ENCODE measurements at regions not wholly inside any gene's neighbourhood (a gene's known extent, or its start where the extent isn't known, plus 50 kb on each side); places are given as distances from the start of the nearest gene placed in this dataset.

- H3K4me1 ChIP-seq (ENCODE audit: low read depth, poor library complexity, severe bottlenecking): no peaks in the 10 kb centered on the region
Observed at GRCh38 chrX:69291116-69291515, 125.9 kb upstream of the PJA1 start.

GRCh38 chrX:69290292-69290691 is 125.0 kb upstream of the PJA1 start:
- H3K27ac ChIP-seq: no peak overlapping the region
- H4K20me1 ChIP-seq (ENCODE audit: insufficient read depth): no peaks in the 10 kb centered on the region
- H3K27me3 ChIP-seq (ENCODE audit: insufficient read depth, low read depth): no peaks in the 10 kb centered on the region
- H3K36me3 ChIP-seq (ENCODE audit: insufficient read depth): no peaks in the 10 kb centered on the region
- TF ChIP-seq, protein P1, sequence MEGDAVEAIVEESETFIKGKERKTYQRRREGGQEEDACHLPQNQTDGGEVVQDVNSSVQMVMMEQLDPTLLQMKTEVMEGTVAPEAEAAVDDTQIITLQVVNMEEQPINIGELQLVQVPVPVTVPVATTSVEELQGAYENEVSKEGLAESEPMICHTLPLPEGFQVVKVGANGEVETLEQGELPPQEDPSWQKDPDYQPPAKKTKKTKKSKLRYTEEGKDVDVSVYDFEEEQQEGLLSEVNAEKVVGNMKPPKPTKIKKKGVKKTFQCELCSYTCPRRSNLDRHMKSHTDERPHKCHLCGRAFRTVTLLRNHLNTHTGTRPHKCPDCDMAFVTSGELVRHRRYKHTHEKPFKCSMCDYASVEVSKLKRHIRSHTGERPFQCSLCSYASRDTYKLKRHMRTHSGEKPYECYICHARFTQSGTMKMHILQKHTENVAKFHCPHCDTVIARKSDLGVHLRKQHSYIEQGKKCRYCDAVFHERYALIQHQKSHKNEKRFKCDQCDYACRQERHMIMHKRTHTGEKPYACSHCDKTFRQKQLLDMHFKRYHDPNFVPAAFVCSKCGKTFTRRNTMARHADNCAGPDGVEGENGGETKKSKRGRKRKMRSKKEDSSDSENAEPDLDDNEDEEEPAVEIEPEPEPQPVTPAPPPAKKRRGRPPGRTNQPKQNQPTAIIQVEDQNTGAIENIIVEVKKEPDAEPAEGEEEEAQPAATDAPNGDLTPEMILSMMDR (conservative IDR thresholded peaks at IDR 0.05; ENCODE audit: low read depth, low read length): no peak
- H3K4me3 ChIP-seq (IDR thresholded peaks at IDR 0.05; ENCODE audit: insufficient read depth, low read depth, low read length): no peak overlapping the region
- no peaks in the 10 kb centered on the region for H3K4me1 ChIP-seq (ENCODE audit: low read depth, poor library complexity, severe bottlenecking)
- H3K79me2 ChIP-seq (ENCODE audit: insufficient read depth, low read depth): no peaks in the 10 kb centered on the region
- no peak overlapping the region for H2AFZ ChIP-seq (ENCODE audit: low read depth)
- H3K4me2 ChIP-seq: no peak overlapping the region
- H3K9ac ChIP-seq: no peak overlapping the region

More at GRCh38 chrX:69291116-69291515, 125.9 kb upstream of the PJA1 start:
- H3K36me3 ChIP-seq (ENCODE audit: insufficient read depth): no peaks in the 10 kb centered on the region
- H3K27me3 ChIP-seq (ENCODE audit: insufficient read depth, low read depth): no peaks in the 10 kb centered on the region
- TF ChIP-seq, protein P1 (conservative IDR thresholded peaks at IDR 0.05; ENCODE audit: low read depth, low read length): no peak
- H2AFZ ChIP-seq (ENCODE audit: low read depth): no peak overlapping the region
- no peak overlapping the region for H3K27ac ChIP-seq
- H3K9ac ChIP-seq: no peak overlapping the region
- H4K20me1 ChIP-seq (ENCODE audit: insufficient read depth): no peaks in the 10 kb centered on the region
- no peak overlapping the region for H3K4me2 ChIP-seq
- no peak overlapping the region for H3K4me3 ChIP-seq (IDR thresholded peaks at IDR 0.05; ENCODE audit: insufficient read depth, low read depth, low read length)
- H3K79me2 ChIP-seq (ENCODE audit: insufficient read depth, low read depth): no peaks in the 10 kb centered on the region

- Histone ChIP-seq H3K79me2 (ENCODE audit: insufficient read depth, low read depth) (no peaks in the 10 kb centered on the region), H3K4me3 (IDR thresholded peaks at IDR 0.05; ENCODE audit: insufficient read depth, low read depth, low read length) (no peak overlapping the region), H3K27me3 (ENCODE audit: insufficient read depth, low read depth) (no peaks in the 10 kb centered on the region), H3K36me3 (ENCODE audit: insufficient read depth) (no peaks in the 10 kb centered on the region), H3K27ac (no peak overlapping the region), H2AFZ (ENCODE audit: low read depth) (no peak overlapping the region), H4K20me1 (ENCODE audit: insufficient read depth) (no peaks in the 10 kb centered on the region), H3K4me2 (no peak overlapping the region), H3K9ac (no peak overlapping the region), H3K4me1 (ENCODE audit: low read depth, poor library complexity, severe bottlenecking) (no peaks in the 10 kb centered on the region)
- TF ChIP-seq, protein P1 (conservative IDR thresholded peaks at IDR 0.05; ENCODE audit: low read depth, low read length): no peak
Observed at GRCh38 chrX:69289793-69290123, 124.5 kb upstream of the PJA1 start.

DNA sequence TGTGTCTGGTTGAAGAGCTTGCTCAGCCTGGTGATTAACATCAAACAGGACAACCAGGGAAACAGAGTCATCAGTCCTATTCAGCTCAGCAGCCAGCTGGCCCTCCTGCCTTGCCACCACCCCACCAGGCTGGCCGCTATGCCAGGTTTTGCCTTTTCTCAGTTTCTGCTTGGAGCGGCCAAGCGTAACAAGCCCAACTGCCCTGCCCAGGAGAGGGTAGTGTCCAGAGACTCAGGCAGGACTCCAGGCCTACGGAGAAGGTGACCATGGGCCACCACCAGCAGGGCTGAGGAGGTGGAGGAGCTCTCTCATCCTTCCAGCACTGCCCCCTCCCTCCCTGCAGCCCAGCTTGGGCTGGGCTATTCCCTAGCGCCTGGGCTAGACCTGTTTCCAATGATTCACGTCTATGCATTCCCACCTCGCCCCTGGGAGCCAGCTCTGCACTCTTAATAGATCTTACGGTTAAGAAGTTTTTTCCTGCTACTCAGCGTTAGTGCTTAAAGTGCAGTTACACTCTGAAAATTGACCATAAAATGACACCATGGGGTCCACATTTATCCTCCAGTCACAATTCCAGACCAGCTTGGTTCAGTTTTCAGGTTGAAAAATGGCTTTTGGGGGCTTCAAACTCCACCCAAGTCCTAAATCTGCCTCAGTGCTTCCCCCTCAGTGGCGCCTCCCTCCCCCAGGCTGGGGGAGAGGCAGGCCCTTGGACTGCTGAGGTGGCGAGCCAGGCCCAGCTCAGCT is 124.0 kb upstream of the PJA1 start:
- H2AFZ ChIP-seq (ENCODE audit: low read depth): no peak overlapping the region

More for the DNA sequence above, 124.0 kb upstream of the PJA1 start:
- Histone ChIP-seq H4K20me1 (ENCODE audit: insufficient read depth) (no peaks in the 10 kb centered on the region), H3K27ac (no peak overlapping the region), H3K4me3 (IDR thresholded peaks at IDR 0.05; ENCODE audit: insufficient read depth, low read depth, low read length) (no peak overlapping the region), H3K79me2 (ENCODE audit: insufficient read depth, low read depth) (no peaks in the 10 kb centered on the region), H3K4me2 (no peak overlapping the region), H3K36me3 (ENCODE audit: insufficient read depth) (no peaks in the 10 kb centered on the region), H3K27me3 (ENCODE audit: insufficient read depth, low read depth) (no peaks in the 10 kb centered on the region), H3K9ac (no peak overlapping the region), H3K4me1 (ENCODE audit: low read depth, poor library complexity, severe bottlenecking) (no peaks in the 10 kb centered on the region)
- TF ChIP-seq, protein P1 (conservative IDR thresholded peaks at IDR 0.05; ENCODE audit: low read depth, low read length): no peak
